HepG2 (cell line): ENCODE measurements at regions not wholly inside any gene's neighbourhood (a gene's known extent, or its start where the extent isn't known, plus 50 kb on each side); places are given as distances from the start of the nearest gene placed in this dataset.

ENCODE experiments used
- FOXK1 ChIP-seq: sonication (generic); formaldehyde crosslinking; IDR thresholded peaks from 2 replicates; pipeline ENCODE4 v1.4.0; 2020; ENCODE audit warnings: low read depth, missing genetic modification reagents, borderline replicate concordance
- SRSF4 ChIP-seq: fragments of 200-400 bp; formaldehyde crosslinking; IDR thresholded peaks from one replicate; pipeline ENCODE4 v1.6.1; 2018; ENCODE audit warnings: mild to moderate bottlenecking, low read depth, low read length, moderate library complexity; ENCODE audit not compliant: poor library complexity, severe bottlenecking

DNA sequence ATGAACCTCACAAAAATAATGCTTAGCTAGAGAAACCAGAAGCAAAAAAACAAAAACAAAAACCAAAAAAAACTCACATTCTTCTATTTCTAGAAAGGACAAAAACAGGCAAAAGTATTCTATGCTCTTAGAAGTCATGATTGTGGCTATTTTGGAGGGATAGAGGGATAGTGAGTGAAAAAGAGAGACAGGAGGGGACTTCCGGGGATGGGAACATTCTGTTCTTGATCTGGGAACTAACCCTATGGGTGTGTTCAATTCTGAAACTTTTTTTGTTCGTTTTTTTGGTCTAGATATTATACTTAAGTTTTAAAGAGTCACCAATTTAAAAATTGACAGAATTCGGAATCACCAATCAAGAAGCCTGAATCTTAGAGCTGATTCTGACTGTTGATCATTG lies 120.0 kb upstream of the TPM1 start:
- TF ChIP-seq SRSF4 (no peak), FOXK1 (no peak)
